ENCODE measurements at regions not wholly inside any gene's neighbourhood (a gene's known extent, or its start where the extent isn't known, plus 50 kb on each side); places are given as distances from the start of the nearest gene placed in this dataset.

DNA sequence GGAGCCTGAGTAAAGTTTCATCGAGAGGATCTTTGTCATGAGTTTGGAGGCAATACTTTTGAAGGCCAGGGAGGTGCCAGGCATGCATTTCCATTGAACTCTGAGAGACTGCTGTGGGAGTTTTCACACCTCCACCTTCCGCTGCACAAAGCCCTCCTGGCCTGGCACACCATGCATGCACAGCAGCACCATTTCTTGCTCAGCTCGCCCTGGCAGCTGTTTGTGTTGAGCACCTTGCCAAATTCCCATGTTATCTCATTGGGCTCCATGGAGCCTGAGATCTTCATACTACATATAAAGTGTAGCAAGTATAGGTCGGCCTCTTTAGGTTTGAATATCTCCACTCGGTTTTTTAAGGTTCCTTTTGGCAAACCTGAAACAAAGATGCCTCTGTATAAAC is 125.7 kb upstream of the CLINT1 start:
- Mint-ChIP-seq H3K27me3 (ENCODE audit: low read depth in 2 of 2) (peaks cover 11 to 27% of the 10 kb centered on the region in 2 donors), H3K4me1 (no peaks in the 10 kb centered on the region), H3K4me3 (no peak overlapping the region), H3K9me3 (no peaks in the 10 kb centered on the region), H3K27ac (no peak overlapping the region), H3K36me3 (no peaks in the 10 kb centered on the region)
- TF ChIP-seq CTCF (IDR thresholded peaks at IDR 0.05), result no peak
- ATAC-seq (no peak), DNase-seq (no peak)
- no peaks in the 10 kb centered on the region for H3K9me3 ChIP-seq (ENCODE audit: control insufficient read depth, insufficient read depth, low read length)
- H3K4me1 ChIP-seq (ENCODE audit: control insufficient read depth, insufficient read depth, low read length), result no peaks in the 10 kb centered on the region
- no peaks in the 10 kb centered on the region for H3K27me3 ChIP-seq (ENCODE audit: control insufficient read depth, insufficient read depth, low read length)
- 88% methylated on average over 5 of the region's 5 CpGs for WGBS (ENCODE audit: insufficient coverage)
- no peaks in the 10 kb centered on the region for H3K36me3 ChIP-seq (ENCODE audit: control insufficient read depth, insufficient read depth, low read length)
- intact Hi-C loops (cut with micrococcal nuclease), result no loop called here
- H3K4me3 ChIP-seq (ENCODE audit: low read length), result no peak overlapping the region
- no peak overlapping the region for H3K27ac ChIP-seq (ENCODE audit: low read length)

DNA sequence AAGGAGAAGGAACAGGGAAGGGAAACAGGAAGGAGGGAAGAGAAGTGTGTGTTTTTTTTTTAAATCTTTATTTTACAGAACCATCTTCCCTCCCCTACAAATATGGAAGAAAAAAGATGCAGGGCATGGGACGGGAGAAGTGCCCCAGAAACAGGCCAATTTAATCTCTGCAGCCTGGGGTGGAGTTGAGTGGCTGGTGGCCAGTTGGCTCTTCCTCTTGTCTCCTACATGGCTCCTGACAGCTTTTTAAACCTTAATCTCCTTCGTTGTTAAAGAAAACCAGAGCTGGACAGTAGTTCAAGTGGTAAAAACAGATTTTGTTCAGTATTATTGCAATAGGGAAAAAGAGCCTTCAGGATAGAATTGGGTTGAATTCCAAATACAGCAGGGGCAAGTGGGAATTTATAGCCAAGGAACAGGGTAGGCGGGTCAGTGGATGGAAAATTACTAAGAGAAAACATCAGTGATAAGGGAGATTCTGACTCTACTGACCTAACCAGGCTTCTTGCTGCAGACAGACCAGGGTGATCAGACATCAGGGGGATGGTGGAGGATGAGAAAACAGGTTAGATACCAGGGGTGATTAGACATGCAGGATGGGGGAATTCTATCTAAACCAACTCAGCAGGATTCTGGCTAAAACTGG is 125.1 kb upstream of the CLINT1 start:
- DNase-seq, result no peak
- no peak for ATAC-seq
- Mint-ChIP-seq H3K36me3 (no peaks in the 10 kb centered on the region), H3K4me1 (no peaks in the 10 kb centered on the region), H3K9me3 (no peaks in the 10 kb centered on the region), H3K27ac (no peak overlapping the region), H3K27me3 (ENCODE audit: low read depth in 2 of 2) (peaks cover 8 to 22% of the 10 kb centered on the region in 2 donors), H3K4me3 (no peak overlapping the region)
- Histone ChIP-seq H3K36me3 (ENCODE audit: control insufficient read depth, insufficient read depth, low read length) (no peaks in the 10 kb centered on the region), H3K4me3 (ENCODE audit: low read length) (no peak overlapping the region), H3K9me3 (ENCODE audit: control insufficient read depth, insufficient read depth, low read length) (no peaks in the 10 kb centered on the region), H3K27me3 (ENCODE audit: control insufficient read depth, insufficient read depth, low read length) (no peaks in the 10 kb centered on the region), H3K4me1 (ENCODE audit: control insufficient read depth, insufficient read depth, low read length) (no peaks in the 10 kb centered on the region), H3K27ac (ENCODE audit: low read length) (no peak overlapping the region)
- intact Hi-C loops (cut with micrococcal nuclease), result no loop called here
- TF ChIP-seq CTCF (IDR thresholded peaks at IDR 0.05), result no peak
- WGBS (ENCODE audit: insufficient coverage), result 86% methylated on average over 1 of the region's 3 CpGs

- H3K9me3 Mint-ChIP-seq, result no peaks in the 10 kb centered on the region
- no peaks in the 10 kb centered on the region for H3K4me1 Mint-ChIP-seq
- 88% methylated on average over 2 of the region's 2 CpGs for WGBS (ENCODE audit: insufficient coverage)
These were observed 119.1 kb upstream of the CLINT1 start for GRCh38 chr5:157978061-157978460.

More at GRCh38 chr5:157978061-157978460, 119.1 kb upstream of the CLINT1 start:
- Mint-ChIP-seq H3K27ac (no peak overlapping the region), H3K27me3 (ENCODE audit: low read depth in 2 of 2) (peaks cover 10 to 19% of the 10 kb centered on the region in 2 donors), H3K36me3 (no peaks in the 10 kb centered on the region), H3K4me3 (no peak overlapping the region)
- Histone ChIP-seq H3K9me3 (ENCODE audit: control insufficient read depth, insufficient read depth, low read length) (no peaks in the 10 kb centered on the region), H3K4me1 (ENCODE audit: control insufficient read depth, insufficient read depth, low read length) (no peaks in the 10 kb centered on the region), H3K4me3 (ENCODE audit: low read length) (no peak overlapping the region), H3K36me3 (ENCODE audit: control insufficient read depth, insufficient read depth, low read length) (no peaks in the 10 kb centered on the region), H3K27ac (ENCODE audit: low read length) (no peak overlapping the region), H3K27me3 (ENCODE audit: control insufficient read depth, insufficient read depth, low read length) (no peaks in the 10 kb centered on the region)
- TF ChIP-seq CTCF (IDR thresholded peaks at IDR 0.05), result no peak
- intact Hi-C loops (cut with micrococcal nuclease), result no loop called here
- ATAC-seq (no peak), DNase-seq (no peak)

All from natural killer cell (primary cell).